Retinal pigment epithelial cell (primary cell): ENCODE measurements at regions not wholly inside any gene's neighbourhood (a gene's known extent, or its start where the extent isn't known, plus 50 kb on each side); places are given as distances from the start of the nearest gene placed in this dataset.

Experiments used
- DNase-seq: peaks from one replicate; pipeline ENCODE4 v3.0.0-alpha.2; 2010; ENCODE audit warnings: low read depth
- H3K4me3 ChIP-seq: 2 replicates; pipeline ENCODE4 v1.5.1; 2011; ENCODE audit warnings: mild to moderate bottlenecking, low read length, control low read depth, moderate library complexity
- TF ChIP-seq, protein P1 (sequence below): conservative IDR thresholded peaks from 2 replicates; pipeline ENCODE4 v1.5.1; 2011; ENCODE audit warnings: low read depth, low read length, control low read depth, inconsistent platforms

DNA sequence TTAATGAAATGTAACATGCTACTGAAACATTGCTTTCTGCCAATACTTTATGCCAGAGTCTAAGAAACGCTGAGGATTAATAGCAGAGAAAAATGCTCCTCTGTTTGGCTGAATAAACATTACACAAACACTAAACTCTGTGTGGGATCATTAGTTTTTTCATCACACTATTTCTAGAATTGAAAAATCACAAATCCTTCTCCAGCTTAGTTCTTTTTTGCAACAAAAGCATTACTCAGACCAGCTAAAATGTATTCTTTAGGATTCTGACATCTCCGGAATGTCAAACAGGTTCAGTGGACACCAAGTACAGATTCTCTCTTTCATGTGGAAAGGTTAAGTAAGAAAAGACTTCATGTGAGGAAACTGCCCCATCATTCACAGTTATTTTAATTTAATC is 226.9 kb downstream of the SIM1 start:
- TF ChIP-seq, protein P1, sequence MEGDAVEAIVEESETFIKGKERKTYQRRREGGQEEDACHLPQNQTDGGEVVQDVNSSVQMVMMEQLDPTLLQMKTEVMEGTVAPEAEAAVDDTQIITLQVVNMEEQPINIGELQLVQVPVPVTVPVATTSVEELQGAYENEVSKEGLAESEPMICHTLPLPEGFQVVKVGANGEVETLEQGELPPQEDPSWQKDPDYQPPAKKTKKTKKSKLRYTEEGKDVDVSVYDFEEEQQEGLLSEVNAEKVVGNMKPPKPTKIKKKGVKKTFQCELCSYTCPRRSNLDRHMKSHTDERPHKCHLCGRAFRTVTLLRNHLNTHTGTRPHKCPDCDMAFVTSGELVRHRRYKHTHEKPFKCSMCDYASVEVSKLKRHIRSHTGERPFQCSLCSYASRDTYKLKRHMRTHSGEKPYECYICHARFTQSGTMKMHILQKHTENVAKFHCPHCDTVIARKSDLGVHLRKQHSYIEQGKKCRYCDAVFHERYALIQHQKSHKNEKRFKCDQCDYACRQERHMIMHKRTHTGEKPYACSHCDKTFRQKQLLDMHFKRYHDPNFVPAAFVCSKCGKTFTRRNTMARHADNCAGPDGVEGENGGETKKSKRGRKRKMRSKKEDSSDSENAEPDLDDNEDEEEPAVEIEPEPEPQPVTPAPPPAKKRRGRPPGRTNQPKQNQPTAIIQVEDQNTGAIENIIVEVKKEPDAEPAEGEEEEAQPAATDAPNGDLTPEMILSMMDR, result no peak
- no peak overlapping the region for H3K4me3 ChIP-seq
- no peak for DNase-seq

DNA sequence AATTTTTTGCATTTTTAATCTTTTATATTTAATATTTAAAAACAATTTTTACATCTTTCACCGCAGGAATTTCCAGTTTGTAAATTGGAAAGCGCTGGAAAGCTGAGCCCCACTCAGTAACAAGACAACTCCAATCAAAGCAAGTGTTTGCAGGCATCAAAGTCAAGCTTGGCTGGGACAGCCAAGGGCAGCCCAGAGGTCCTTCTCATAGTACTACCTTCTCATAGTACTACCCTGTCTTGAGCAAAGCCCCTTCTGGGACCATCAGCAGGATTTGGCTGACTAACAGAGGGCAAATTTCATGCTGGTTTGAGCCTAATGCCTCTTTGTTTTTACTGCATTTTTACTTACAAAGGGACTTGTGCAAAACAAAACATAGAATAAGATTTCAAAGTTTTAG is 228.3 kb downstream of the SIM1 start:
- TF ChIP-seq, protein P1, result no peak
- no peak overlapping the region for H3K4me3 ChIP-seq
- DNase-seq, result no peak

DNA sequence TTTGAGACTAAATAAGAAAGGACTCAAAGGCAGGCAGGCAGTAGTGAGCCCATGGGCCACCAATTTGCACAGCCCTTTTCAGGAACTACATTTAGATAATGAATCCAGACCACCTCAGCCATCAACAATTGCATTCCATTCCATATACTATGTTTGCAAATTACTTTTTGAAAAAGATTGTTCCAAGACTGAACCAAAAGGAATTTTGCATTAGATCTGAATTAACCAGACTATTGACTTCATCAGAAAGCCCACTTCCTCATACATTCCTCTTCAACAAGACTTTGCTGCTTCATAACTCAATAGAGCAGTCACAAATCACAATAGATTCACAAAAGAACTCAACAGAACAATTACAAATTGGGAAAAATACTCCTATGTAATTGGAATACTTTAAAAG is 229.1 kb downstream of the SIM1 start:
- DNase-seq, result no peak
- H3K4me3 ChIP-seq, result no peak overlapping the region
- TF ChIP-seq, protein P1, result no peak

DNA sequence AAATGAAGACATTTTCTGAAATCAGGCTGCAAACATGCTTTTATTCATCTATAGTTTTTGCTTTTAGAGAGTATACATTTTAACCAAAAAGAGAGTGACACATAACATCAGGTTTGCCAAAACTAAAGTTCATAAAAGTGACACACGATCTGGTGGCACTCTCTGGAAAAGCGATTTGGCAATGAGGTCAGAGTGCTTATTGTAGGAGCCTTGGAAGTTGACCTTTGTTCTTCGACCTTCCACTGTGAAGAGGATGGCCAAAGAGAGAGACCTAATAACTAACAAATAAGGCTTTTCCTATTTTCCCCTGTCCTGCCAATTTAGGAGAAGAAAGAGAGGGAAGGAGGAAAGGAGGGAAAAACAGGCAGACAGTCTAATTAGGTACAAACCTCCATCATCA is 230.1 kb downstream of the SIM1 start:
- TF ChIP-seq, protein P1, result no peak
- no peak for DNase-seq
- no peak overlapping the region for H3K4me3 ChIP-seq

DNA sequence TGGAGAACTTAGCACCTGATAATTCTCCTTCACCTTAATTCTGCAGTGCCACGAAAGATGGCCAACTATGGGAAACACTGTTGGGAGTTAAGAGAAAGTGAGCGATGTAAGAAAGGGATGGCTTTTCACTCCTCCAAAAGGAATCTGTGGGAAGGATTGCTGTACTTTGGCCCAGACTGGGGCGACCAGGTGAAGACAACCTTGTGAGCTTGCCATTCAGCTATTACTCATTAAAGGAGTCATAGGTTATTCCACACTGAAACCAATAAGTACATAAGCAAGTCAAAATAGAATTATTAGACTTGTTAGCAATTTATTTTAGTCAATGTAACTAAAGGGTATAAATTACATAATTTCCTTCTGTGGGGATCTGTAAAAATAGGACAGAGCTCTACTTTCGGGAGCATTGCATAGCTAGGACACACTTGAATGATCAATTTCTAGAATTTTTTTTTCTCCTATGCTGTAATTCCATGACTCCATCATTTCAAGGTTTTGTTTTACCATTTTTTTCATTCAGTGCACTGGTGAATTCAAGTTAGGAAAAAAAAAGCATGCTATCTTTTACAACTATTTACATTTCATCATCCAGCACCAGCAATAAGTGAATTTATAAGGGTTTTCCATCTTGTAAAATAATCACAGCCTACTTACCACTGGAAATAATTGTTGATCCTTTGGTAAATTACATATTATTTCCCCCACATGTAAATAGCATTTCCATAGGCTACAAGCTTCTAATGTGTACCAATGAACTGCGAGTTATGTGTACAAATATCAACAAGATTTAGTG is 231.7 kb downstream of the SIM1 start:
- TF ChIP-seq, protein P1, result no peak
- no peak for DNase-seq
- no peak overlapping the region for H3K4me3 ChIP-seq

DNA sequence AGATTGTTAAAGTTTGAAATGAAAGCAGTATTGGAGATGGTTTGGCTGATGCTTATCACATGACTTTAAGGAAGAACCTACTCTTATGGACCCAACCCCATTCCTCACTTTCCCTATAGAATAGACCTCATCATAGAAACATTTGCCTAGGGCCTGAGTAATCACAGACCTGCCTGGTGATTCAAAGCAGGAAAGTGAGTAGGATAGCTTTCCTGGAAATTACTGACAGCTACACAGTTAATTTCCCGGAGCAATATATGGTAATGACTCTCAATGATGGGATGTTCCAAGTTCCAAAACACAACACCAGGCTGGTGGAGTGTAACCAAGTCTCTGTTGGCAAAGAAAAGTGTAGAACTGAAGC is 233.8 kb downstream of the SIM1 start:
- DNase-seq, result no peak
- no peak overlapping the region for H3K4me3 ChIP-seq

More for the DNA sequence above, 233.8 kb downstream of the SIM1 start:
- TF ChIP-seq, protein P1, result no peak
